ENCODE measurements at regions not wholly inside any gene's neighbourhood (a gene's known extent, or its start where the extent isn't known, plus 50 kb on each side); places are given as distances from the start of the nearest gene placed in this dataset.

DNA sequence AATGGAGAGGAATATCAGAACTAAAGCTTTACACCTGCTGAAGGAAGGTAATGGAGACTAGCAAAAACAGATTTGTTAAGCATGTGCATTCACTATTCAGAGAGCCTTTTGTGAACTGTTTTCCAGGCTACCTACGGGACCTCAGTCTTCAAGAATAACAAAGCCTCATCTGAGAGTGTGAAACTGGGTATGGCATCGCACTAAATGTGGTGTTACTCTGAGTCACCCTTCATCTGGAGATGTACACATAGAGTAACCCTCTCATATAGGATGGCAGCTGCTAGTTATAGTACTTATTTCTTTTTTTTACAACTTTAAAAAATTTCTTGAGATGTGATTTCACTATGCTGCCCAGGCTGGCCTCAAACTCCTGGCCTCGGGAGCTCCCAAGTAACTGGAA lies 306.8 kb downstream of the ZNF608 start:
- TF ChIP-seq, protein P1, sequence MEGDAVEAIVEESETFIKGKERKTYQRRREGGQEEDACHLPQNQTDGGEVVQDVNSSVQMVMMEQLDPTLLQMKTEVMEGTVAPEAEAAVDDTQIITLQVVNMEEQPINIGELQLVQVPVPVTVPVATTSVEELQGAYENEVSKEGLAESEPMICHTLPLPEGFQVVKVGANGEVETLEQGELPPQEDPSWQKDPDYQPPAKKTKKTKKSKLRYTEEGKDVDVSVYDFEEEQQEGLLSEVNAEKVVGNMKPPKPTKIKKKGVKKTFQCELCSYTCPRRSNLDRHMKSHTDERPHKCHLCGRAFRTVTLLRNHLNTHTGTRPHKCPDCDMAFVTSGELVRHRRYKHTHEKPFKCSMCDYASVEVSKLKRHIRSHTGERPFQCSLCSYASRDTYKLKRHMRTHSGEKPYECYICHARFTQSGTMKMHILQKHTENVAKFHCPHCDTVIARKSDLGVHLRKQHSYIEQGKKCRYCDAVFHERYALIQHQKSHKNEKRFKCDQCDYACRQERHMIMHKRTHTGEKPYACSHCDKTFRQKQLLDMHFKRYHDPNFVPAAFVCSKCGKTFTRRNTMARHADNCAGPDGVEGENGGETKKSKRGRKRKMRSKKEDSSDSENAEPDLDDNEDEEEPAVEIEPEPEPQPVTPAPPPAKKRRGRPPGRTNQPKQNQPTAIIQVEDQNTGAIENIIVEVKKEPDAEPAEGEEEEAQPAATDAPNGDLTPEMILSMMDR (conservative IDR thresholded peaks at IDR 0.05; ENCODE audit: low read depth, low read length), result no peak
- no peak for TF ChIP-seq EZH2 (IDR thresholded peaks at IDR 0.05; ENCODE audit: borderline replicate concordance, low read depth, low read length, poor library complexity, severe bottlenecking)
